ENCODE measurements at regions not wholly inside any gene's neighbourhood (a gene's known extent, or its start where the extent isn't known, plus 50 kb on each side); places are given as distances from the start of the nearest gene placed in this dataset.

DNA sequence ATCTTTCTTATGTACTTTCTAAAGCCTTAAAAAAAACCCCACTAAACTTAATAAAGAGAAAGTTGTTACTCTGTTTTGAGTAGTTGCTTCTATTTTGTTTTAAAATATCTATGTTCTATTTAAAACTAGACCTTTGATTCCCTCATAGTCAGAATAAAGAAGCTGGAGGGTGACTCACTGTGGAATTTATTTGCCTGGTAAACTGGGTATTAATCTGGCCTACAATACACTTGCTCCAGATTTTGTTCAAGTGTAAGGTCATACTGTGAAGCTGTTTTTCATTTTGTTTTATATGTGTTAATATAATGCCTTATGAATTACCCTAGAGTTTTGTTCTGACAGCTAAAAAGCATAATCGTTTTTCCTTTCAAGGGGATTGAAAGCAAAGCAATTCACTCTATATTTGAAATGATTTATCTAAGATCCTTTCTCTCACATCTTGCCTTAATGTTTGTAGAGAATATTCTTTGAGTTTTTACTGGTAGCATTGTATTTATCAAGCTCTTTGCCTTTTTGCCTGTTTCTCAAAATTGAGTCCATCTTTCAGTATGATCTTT, 277.4 kb upstream of the PITX2 start:
- DNase-seq, result no peak

DNA sequence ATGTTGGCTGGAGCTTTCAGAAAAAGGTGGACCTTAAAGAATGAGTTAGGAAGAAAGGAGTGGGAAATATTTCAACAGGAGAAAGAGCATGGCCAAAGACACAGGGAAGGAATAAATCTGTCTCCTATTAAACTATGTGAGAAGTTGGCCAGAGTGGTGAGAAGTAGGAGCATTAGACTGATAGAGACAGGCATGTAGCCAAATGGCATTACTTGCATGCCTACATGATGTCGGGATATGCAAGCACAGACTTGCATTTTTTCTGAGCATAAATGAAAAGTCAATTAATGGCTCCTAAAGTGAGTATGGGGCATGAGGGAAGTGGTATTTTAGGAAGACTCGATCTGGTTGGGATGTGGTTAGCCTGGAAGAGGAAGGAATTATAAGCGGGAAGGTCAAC, 279.6 kb upstream of the PITX2 start:
- DNase-seq, result no peak

DNA sequence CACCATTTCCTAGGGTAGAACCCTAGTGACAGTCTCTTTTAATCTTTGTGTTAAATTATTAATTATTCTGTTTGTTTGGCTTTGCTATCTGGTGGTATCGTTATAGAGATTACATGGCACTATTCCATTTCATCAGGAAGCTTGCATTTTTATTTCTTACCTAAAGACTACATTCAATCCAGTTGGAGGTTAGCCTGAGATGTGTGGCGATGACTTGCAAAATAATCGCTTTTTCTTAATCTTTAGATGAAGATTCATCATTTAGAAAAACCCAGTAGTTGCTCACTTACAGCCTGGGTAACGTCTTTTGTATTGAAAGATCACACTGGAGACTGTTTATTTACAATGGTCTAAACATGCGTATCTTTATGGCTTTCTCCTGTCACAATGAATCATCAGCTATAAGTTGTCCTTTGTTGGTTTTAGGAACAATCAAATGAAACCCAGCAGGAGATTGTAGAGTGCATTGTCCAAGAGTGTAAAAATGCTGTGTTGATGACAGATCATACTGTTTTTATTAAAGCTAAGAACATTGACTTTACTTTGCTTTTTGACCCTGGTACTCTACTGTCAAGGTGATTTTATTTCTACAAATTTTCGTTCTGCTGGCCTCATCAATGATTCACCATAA, 281.7 kb upstream of the PITX2 start:
- DNase-seq, result no peak

DNA sequence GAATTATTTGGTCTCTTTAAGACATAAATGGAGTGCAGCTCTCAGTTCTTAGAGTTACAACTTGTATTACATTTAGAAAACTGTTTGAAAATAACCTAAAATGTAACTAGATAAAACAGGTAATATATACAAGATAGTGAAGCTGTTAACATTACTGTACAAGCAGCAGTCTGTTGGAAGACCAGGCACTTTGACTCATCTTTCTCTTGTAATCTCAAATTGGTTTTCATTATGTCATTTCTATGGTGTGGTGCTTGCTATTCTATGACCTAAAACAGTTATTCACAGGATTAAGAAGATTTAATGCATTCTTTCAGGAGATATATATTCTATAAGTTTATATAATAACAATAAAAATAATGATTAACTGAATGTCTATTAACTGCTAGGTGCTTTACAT, 282.5 kb upstream of the PITX2 start:
- DNase-seq, result no peak

DNA sequence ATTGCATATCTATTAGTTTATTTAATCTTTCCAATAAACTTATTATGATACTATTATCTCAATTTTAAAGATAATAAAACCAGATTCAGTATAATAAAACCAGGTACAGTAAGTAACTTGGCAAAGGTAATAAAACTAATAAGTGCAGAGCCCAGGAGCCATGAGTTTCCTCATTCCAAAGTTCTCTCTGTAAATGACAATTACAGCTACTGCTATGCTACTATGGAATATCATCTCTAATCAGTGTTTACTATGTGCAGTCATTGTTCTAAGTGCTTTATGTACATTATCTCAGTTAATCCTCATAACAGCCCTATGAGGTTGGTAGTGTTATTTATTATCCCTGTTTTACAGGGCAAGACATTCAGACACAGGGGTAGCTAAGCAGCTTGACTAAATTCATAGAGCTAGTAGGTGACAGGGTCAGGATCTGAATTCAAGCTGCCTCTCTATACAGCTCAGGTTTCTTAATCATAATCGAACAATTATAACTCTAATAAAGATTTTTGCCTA, 285.0 kb upstream of the PITX2 start:
- no peak for DNase-seq

DNA sequence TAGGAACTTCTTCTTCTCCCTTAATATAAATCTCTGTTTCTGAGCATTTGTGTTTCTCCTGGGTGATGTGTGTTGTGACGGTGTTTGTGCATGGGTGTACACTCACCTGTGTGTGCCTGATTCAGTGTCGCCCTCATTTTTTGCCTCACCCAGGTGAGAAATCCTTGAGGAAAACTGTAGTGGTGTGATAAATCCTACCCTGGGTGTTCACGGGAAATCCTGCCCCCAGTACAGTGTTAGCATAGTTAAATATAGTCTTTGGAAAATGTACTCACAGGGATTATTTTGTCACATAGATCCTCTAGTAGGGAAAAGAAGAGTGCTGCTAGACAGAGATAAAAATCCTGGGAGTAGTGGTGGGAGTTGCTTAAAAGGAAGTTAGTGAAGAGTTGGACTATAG, 291.9 kb upstream of the PITX2 start:
- no peak for DNase-seq

DNA sequence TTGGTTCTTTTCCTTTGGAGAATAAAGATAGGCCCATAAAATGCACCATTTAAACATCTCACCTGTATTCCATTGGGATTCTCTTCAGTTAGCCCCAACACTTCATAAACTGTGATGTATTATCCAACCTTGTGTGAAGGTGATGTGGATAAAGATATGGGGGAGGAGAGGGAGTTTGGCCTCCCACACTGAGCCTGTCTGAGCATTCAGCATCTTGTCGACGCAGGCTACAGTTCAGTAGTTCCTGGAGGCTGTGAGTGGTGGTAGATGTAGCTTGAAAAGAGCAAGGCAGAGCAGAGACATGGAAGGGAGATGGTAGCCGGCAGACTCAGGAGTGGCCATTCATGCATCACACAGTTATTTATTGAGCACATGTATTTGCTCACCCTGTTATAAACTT, 292.4 kb upstream of the PITX2 start:
- no peak for DNase-seq

DNA sequence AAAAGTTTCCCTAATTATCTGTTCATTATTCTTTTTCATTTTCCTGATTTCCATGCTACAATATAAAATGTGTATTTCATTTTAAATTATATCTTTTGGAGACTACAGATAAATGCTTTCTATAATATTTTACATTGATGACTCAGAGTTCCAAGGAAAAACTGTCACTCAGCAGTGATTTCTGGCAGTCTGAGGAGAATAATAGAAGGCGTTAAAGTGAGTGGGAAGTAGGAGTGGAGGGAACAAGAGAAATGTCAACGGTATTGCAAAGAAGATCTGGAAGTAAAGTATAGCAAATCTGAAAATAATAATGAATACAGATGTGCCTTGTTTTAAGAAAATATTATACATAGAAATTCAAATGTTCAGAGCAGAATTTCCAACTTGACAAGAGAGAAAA, 293.6 kb upstream of the PITX2 start:
- no peak for DNase-seq

DNA sequence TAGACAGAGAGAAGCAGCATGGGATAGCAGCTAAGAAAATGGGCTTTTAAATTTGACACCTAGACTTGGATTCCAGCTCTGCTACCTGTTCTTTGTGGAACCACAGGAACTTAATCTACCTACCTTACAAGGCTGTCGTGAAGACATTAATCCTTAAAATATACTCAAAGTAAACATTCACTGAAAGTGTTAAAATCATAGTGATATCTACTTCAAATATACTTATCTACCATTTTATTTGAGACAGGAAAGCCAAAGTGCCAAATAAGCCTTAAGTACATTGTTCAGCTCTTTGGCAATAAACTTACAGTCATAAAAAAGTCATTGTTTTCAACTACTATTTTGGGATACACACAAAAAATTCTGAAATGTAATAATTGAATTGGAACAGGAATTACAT, 295.0 kb upstream of the PITX2 start:
- no peak for DNase-seq

DNA sequence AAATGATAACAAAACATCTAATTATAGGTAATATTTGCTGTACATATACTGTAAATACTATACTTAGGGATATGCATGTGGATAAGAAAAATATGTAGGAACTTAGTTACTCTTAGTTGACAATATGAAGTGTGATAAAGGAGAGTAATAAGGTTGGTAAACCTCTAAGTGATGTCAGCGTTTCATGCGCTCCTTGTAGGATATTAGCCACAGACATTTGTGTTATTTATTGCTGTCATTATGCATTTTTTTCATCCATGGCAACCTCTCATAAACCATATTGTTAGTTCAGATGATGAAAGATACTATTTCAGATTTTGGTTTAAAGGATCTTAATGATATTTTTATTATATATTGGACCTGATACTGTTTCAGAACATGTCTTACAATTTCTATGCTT, 298.1 kb upstream of the PITX2 start:
- no peak for DNase-seq

DNA sequence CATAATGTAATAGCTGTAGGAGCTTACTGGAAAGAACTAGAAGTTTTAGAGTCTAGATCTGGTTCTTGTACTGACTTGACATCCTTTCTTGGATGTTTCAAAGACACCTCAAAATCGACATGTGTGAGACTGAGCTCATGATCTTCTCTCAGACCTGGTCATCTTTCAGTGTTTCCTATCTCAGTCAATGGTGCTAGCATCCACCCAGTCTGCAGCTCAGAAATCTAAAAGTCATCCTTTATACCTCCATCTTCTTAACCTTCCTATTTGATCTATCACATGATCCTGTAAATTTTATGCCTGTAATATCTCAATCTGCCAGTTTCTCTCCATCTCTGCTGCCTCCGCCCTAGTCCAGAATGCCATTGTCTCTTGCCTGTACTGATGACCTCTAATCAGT, 301.9 kb upstream of the PITX2 start:
- no peak for DNase-seq

DNA sequence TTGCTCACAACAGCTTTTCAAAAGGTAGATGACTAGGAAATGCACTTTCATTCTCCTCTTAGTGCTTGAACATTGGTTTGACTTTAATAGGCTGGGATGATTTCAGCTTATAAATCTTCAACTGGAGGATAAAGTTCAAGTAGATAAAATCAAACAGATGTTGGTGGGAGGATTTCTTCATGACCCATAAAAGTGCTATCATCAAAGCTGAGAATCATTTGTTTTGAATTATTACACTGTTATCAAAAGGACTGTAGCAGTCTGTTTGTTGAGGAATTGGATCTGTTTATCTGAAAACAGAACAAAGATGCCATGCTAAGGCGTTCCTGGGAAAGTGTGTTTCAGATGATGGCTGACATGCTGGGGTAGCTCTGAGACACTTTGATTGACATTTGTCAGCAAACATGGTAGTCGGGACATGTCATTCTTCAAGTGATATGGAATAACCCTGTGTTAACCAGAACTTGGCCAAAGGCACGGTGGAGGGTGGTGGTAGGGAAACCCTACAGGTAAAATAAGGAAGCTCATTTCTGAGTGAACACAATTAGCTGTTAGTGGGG, 304.0 kb upstream of the PITX2 start:
- no peak for DNase-seq

DNA sequence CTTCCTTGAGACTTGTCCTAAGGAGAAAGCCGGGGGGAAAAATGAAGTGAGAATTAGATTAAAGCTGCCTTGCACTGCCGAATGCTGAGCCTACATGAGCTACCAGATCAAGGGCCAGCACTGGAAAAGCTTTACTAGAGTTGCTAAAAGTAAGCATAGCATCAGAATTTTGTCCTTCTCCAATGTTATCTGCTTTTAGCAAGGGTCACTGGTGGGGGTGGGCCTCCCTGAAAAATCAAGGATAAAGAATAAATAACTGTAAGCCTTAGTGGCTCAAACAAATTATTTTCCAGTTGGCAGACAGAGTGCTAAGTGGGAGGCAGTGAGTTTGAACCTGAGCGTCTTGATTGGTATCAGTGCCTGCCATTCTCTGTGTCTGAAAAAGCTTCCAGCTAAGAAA, 310.5 kb upstream of the PITX2 start:
- DNase-seq, result no peak

DNA sequence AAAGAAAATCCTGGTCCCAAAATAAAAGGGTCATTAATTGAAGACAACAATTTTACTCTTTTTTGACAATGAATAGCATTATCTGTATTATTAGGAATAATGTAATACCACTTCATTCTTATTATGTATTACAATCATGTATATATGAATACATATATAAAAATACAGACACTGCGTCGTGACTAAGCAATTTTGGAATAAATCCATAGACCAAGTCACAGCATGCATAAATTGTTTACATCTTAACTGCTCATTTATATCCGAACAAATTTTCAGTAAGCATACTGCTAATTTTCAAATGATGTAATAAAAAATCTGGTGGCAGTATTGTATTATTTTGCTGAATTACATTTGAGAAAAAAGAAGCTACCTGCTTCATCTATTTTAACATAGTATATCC, 321.6 kb upstream of the PITX2 start:
- DNase-seq, result no peak

DNA sequence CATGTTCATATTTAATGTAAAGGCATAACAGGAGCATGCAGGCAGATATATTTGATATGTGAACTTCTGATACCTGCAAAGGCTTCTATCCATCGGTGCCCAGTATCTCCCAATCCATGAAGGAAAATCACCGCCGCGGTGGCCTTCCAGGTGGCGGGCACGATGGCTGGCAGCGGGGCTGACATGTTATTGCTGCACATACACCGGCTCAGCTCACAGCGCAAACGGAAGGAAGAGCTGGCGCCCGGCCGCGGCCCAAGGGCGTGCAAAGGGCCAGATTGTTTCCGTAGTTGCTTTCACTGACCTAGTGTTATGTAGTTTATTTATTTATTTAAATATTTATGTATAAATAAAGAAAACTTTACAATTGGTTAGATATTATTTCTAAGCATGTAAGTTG, 322.7 kb upstream of the PITX2 start:
- no peak for DNase-seq

DNA sequence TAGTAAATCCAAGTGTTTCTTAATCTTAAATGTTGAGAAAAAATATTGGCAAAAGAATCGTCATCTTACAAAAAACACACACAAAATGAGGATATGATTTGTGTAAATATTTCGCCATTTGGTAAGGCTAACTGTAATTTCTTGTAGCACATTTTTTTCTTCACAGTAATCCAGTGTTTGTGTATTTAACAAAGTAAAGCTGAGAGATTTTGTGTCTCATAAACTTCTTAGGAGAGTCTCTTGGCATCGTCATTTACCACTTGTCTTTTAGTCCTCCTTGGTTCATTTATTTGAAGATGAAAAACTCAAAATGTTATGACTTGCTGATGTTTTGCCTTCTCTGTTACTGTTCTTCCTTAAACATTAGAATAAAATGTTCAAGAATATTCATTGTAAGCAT, 326.7 kb upstream of the PITX2 start:
- DNase-seq, result no peak

DNA sequence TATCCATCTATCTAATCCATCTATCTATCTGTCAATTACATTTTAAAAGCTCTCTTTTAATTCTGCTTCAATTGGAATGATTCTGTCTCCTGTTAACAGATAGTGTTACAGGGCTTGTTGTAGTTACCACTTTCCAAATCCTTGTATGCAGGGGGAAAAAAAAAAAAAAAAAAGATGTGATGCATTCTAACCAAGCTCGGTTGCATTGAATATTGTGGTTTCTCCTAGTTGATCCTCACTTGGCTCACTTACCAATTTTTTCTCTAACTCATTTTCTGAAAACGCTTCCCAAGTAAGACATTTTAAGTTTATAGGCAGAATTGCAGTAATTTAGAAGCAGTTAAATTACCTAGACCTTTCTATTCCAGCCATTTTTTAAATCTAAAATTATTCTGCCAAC, 327.9 kb upstream of the PITX2 start:
- DNase-seq, result no peak

DNA sequence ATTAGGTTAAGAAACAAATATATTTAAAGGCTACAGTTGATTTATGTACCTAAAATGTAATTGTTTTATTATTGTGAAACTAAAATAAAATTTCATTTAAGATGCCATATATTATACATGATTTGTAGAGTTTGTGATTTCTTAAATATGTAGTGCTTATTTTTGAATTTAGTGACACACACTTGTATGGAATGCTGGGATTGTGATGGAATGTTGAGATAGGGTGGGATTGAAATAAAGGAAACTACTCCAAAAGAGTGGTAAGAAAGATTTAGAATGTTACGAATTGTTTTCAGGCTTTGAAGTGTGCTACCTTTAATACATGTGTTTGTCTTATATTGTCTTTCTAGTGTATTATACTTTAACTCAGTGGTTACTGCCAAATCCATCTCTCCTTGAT, 330.3 kb upstream of the PITX2 start:
- no peak for DNase-seq

DNA sequence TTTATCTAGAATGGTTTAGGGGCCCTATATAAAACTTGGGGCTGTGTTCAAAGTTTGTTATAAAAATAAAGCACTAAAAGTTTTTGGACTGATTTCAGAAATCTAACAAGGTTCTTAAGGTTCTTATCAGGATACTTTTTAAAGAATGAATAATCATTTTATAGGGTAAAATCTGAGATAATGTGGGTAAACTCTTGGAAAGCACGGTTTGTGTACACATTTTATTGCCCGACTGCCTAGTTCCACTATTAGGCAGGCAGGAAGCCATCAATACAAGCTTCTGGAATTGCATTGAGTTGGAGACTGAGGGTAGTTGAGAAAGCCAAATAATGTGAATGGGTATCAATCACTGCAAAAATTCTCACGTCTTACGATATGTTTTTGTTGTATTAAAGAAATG, 331.0 kb upstream of the PITX2 start:
- no peak for DNase-seq

DNA sequence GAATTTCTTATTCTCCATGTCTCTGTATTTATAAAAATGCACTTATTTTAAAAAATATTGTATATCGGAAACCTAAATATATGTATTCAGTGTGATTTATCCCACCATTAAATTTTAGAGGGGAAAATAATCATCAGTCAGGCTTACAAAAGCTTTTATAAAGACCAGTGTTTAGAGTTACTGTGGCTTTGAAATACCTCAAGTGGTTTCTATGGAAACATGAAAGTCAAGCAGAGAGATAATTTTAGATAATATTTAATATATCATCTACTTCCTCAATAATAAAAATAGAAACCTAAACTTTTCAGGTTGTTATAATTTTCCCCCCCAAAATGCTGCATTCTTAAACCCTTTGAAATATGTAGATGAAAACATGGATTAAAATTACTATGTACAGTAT, 332.9 kb upstream of the PITX2 start:
- DNase-seq, result no peak

DNA sequence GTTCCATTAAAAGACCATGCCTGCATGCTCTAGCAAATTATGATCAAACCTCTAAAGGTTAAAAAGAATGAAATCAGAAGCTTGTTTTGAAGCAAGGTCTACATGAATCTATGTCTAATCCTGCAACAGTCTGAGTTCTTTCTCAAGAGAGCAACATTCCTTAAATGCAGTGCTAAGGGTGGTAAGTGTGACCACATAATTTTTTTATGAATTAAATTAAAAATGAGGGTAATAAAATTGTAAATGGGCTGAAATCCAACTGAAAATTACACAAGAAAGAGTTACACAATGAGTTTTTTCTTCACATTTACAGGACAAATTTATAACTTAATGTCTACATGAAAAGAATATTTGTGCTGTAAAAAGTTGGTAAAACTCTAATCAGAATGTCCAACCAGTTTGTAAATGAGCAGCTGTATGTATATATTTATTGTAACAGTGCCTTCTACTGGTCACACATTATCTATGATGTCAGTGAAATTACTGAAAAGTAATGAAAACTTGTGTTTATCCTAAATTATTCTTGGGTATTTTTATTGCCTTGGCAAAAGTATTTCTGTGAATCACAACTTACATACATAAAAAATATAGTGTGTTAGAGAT, 336.3 kb upstream of the PITX2 start:
- DNase-seq, result no peak

DNA sequence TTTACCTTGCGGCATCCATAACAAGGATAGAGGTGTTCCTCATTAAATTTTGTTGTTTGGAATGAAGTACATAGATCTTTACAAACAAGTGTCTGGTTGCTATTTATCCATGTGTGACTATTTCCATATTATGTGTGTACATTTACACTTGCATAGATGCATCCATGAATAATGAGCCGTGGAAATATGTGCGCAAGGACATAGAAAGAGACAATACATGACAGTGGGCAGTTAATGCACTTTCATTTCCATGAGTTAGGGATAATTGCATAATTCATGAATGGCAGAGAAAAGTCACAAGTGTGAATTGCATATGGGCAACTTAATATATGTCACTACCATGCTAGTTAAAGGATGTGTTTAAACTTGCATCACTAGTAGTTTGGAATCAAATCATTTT, 338.2 kb upstream of the PITX2 start:
- no peak for DNase-seq

DNA sequence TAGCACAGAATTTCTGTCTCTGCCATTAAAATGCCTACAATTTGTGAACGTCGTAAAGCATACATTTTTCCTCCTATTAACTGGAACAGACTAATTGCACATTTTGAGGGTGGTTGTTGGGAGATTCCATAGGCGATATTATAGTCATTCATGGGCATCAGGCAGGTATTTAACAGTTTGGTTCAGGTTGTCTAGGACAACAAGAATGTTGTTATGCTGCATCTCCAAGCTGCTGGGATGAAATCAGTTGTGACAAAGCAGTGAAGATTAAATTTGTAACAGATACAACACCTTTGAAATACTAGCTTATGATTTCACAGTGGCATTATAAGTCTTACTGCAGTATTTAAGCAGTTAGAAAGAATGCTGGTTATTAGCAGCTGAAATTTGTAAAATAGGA, 339.7 kb upstream of the PITX2 start:
- DNase-seq, result no peak

DNA sequence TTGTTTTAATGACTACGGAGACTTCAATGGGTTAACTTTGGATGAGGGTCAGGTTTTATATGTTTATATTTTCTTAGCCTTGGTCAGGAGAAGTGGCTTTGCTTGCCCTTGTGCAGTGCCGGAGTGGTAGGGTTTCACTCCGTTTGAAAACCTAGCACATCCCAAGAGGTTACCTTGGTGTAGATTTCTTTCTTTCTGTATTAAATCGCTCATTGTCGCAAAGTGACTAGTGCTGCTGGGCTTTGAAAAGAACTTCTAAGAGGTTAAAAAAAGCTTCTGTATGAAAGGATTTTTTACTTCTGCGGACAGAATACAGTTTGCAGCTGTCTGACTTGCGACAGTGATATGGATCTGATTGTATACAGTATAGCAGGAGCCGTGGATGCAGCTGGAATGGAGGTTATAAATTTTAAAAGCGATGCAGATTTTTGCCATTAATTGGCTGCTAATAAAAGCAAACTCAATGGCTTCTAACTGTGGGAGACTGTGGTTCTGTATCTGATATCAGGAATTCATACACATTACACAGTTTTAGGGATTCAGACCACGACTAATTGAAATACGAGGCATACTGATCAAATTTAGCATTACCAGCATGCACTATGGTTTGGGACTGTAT, 340.9 kb upstream of the PITX2 start:
- DNase-seq, result no peak
